OCI-LY7 (cell line): ENCODE measurements at regions not wholly inside any gene's neighbourhood (a gene's known extent, or its start where the extent isn't known, plus 50 kb on each side); places are given as distances from the start of the nearest gene placed in this dataset.

ENCODE experiments used
- BruUV-seq: library from RNA; stranded (reverse); fragments of 400-500 nt; replicated peaks from 2 replicates; lab custom pipeline; 2021; lab: Mats Ljungman, UMichigan
- CTCF ChIA-PET: fragments of 300-600 bp; sonication (Branson Sonifier 250); formaldehyde crosslinking; loops from one replicate; lab custom pipeline; 2022; ENCODE audit warnings: antibody characterized with exemption; ENCODE audit not compliant: unreplicated experiment; lab: Charles Lee
- POLR2A ChIA-PET: fragments of 300-600 bp; sonication (Branson Sonifier 250); formaldehyde crosslinking; loops from one replicate; lab custom pipeline; 2022; ENCODE audit warnings: antibody characterized with exemption; lab: Charles Lee
- DNase-seq: peaks from one replicate; pipeline ENCODE4 v3.0.0-alpha.2; 2015; ENCODE audit warnings: low spot score
- H2AFZ ChIP-seq: fragments of 200-600 bp; sonication (generic), shearing (Covaris generic); 2 replicates; pipeline ENCODE4 v1.6.1; 2014; ENCODE audit warnings: mild to moderate bottlenecking, antibody characterized with exemption, low read length, moderate library complexity
- H3K27ac ChIP-seq: fragments of 200-600 bp; sonication (generic); 2 replicates; pipeline ENCODE4 v1.5.1; 2014; ENCODE audit warnings: mixed run types, low read depth, mild to moderate bottlenecking, moderate library complexity, low read length, inconsistent platforms; ENCODE audit not compliant: poor library complexity, severe bottlenecking
- H3K36me3 ChIP-seq: fragments of 200-600 bp; sonication (generic); 2 replicates; pipeline ENCODE4 v1.6.1; 2014; ENCODE audit warnings: mild to moderate bottlenecking, antibody characterized with exemption, low read length, moderate library complexity, mixed read lengths; ENCODE audit not compliant: insufficient read depth
- H3K4me1 ChIP-seq: fragments of 200-600 bp; sonication (generic); 2 replicates; pipeline ENCODE4 v1.5.1; 2014; ENCODE audit warnings: mild to moderate bottlenecking, low read length; ENCODE audit not compliant: insufficient read depth, poor library complexity, severe bottlenecking
- H3K4me2 ChIP-seq: fragments of 200-600 bp; sonication (generic); 2 replicates; pipeline ENCODE4 v1.6.1; 2014; ENCODE audit warnings: mild to moderate bottlenecking, low read length
- H3K4me3 ChIP-seq: fragments of 200-600 bp; sonication (generic); 2 replicates; pipeline ENCODE4 v1.5.1; 2014; ENCODE audit warnings: mild to moderate bottlenecking, low read depth, low read length; ENCODE audit not compliant: poor library complexity, severe bottlenecking
- H3K79me2 ChIP-seq: fragments of 200-600 bp; sonication (generic); 2 replicates; pipeline ENCODE4 v1.6.1; 2016; ENCODE audit warnings: low read depth, mild to moderate bottlenecking, low read length, moderate library complexity, mixed read lengths; ENCODE audit not compliant: insufficient read depth
- H3K9me2 ChIP-seq: fragments of 200-600 bp; sonication (generic); 2 replicates; pipeline ENCODE4 v1.6.1; 2016; ENCODE audit warnings: mild to moderate bottlenecking, low read length, mixed read lengths; ENCODE audit not compliant: insufficient read depth
- H3K9me3 ChIP-seq: fragments of 200-600 bp; sonication (generic); 2 replicates; pipeline ENCODE4 v1.6.1; 2014; ENCODE audit warnings: mild to moderate bottlenecking, mixed run types, low read length, mixed read lengths
- H4K20me1 ChIP-seq: fragments of 200-600 bp; sonication (generic); 2 replicates; pipeline ENCODE4 v1.6.1; 2014; ENCODE audit warnings: mild to moderate bottlenecking, antibody characterized with exemption, low read length, moderate library complexity, mixed read lengths; ENCODE audit not compliant: insufficient read depth
- EZH2phosphoT487 ChIP-seq: fragments of 200-600 bp; sonication (generic); IDR thresholded peaks from 2 replicates; pipeline ENCODE4 v1.6.1; 2018; ENCODE audit warnings: low read depth, borderline replicate concordance, mild to moderate bottlenecking, mixed run types, antibody characterized with exemption, low read length, moderate library complexity, mixed read lengths
- intact Hi-C: fragments of 100-400 bp; cut with micrococcal nuclease; formaldehyde crosslinking; loops from one replicate; pipeline ENCODE4 v1.10.0; 2022; ENCODE audit not compliant: unreplicated experiment
- TF ChIP-seq, protein P1 (sequence below): fragments of 200-600 bp; sonication (generic); conservative IDR thresholded peaks from 2 replicates; pipeline ENCODE4 v1.5.1; 2014; ENCODE audit warnings: mild to moderate bottlenecking, antibody characterized with exemption, low read length, moderate library complexity, mixed read lengths

DNA sequence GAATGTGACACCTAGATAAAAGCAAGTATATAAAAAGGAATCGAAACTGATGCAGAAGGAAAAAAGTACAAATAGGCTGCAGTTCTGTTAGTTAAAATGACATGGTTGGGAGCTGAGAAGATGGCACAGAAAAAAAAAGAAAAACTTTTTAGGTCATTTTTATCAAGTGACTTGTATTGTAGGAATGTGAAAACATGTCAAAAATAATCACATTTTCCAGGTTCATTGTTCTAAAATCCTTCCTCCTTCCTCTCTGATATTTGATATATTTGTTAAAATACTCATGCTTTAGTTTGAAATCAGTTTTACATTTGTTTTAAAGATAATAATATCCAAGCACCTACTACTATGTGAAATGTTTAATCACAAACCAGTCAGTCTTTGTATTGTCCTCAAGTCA, 507.9 kb downstream of the PRKD1 start:
- H3K9me3 ChIP-seq = 0 out of 2 replicates have a peak, but pooled peaks cover 9% of the 10 kb centered on the region
- no peaks in the 10 kb centered on the region for H3K4me1 ChIP-seq
- CTCF ChIA-PET = no interaction called here
- H4K20me1 ChIP-seq = no peaks in the 10 kb centered on the region
- no peak overlapping the region for H3K27ac ChIP-seq
- intact Hi-C loops = no loop called here
- no peak overlapping the region for H3K4me3 ChIP-seq
- POLR2A ChIA-PET = no interaction called here
- H3K9me2 ChIP-seq = no peaks in the 10 kb centered on the region
- H3K4me2 ChIP-seq = no peak overlapping the region
- H2AFZ ChIP-seq = no peak overlapping the region
- no TSS peak for BruUV-seq
- TF ChIP-seq EZH2phosphoT487 = no peak
- TF ChIP-seq, protein P1, sequence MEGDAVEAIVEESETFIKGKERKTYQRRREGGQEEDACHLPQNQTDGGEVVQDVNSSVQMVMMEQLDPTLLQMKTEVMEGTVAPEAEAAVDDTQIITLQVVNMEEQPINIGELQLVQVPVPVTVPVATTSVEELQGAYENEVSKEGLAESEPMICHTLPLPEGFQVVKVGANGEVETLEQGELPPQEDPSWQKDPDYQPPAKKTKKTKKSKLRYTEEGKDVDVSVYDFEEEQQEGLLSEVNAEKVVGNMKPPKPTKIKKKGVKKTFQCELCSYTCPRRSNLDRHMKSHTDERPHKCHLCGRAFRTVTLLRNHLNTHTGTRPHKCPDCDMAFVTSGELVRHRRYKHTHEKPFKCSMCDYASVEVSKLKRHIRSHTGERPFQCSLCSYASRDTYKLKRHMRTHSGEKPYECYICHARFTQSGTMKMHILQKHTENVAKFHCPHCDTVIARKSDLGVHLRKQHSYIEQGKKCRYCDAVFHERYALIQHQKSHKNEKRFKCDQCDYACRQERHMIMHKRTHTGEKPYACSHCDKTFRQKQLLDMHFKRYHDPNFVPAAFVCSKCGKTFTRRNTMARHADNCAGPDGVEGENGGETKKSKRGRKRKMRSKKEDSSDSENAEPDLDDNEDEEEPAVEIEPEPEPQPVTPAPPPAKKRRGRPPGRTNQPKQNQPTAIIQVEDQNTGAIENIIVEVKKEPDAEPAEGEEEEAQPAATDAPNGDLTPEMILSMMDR = no peak
- no peaks in the 10 kb centered on the region for H3K79me2 ChIP-seq
- DNase-seq = no peak
- H3K36me3 ChIP-seq = no peaks in the 10 kb centered on the region

DNA sequence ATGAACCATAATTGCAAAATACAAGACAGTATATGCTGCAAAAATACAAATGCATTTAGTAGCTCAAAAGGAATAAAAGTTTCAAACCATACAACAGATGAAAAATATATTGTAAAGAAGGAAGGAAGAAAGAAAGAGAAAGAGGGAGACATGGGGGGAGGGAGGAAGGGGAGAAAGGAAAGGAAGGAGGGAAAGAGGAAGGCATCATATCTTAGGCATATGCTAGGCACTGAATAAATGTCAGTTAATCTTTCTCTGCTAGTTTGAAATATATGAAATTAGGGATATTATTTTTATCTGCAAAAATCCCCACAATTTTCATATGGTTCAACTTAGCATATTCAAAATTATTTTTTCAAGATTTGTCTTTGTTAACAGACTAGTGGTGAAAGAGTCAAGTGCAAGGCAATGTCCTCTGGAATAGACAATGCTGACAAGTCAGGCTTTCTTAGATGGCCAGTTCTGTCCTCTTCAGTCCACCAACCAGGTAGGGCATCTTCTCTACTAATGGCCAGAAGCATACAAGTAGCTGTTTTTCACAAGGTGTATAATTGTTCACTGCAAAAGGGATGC, 506.4 kb downstream of the PRKD1 start:
- POLR2A ChIA-PET = interaction anchor here (0.6 to 0.7 kb wide), 2 partner anchors 194 to 254 kb away, joined by 3 to 4 read pairs; no protein-coding TSS in a partner anchor
- Histone ChIP-seq H3K79me2 (no peaks in the 10 kb centered on the region), H3K27ac (no peak overlapping the region), H3K4me1 (no peaks in the 10 kb centered on the region), H4K20me1 (no peaks in the 10 kb centered on the region), H3K36me3 (no peaks in the 10 kb centered on the region), H2AFZ (no peak overlapping the region), H3K9me3 (0 out of 2 replicates have a peak, but pooled peaks cover 9% of the 10 kb centered on the region), H3K4me2 (no peak overlapping the region), H3K4me3 (no peak overlapping the region), H3K9me2 (no peaks in the 10 kb centered on the region)
- CTCF ChIA-PET = no interaction called here
- no peak for DNase-seq
- intact Hi-C loops = no loop called here
- BruUV-seq = no TSS peak
- no peak for TF ChIP-seq EZH2phosphoT487
- TF ChIP-seq, protein P1 = no peak

DNA sequence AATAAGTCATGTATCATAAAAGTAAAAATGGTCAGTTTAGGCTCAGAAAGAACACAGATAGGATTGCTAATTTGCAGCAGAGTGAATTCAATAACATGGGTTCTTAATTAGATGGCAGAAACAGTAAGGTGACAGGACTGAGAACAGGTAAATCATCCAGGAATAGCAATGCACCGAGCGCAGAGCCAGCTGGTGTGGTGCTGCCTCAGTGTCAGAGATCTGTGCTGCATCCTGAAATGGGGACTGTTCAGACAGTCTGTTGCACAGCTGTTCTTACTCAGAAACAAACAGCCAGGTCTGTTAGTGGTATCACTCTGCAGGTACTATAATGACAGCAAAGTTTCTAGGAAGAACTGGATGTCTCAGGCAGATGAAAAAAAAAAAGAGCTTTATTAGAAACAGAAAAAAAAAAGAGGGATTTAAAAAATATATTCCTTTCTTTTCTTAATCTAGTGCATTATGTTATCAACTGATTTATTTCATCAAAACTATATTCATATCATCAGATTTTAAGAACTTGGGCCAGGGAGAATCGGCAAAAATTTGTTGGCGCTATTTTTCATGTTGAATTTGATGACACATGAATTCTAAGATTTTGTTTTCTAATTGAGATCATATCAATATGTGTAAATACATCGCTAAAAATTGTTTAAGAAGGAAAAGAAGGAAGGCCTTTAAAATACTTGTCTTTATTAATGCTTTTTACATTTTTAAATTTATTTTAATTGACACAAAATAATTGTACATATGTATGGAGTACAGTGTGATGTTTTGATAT, 501.8 kb downstream of the PRKD1 start:
- no TSS peak for BruUV-seq
- Histone ChIP-seq H3K9me3 (no peaks in the 10 kb centered on the region), H3K4me2 (no peak overlapping the region), H3K4me1 (no peaks in the 10 kb centered on the region), H2AFZ (no peak overlapping the region), H3K4me3 (no peak overlapping the region), H3K36me3 (no peaks in the 10 kb centered on the region), H3K9me2 (no peaks in the 10 kb centered on the region), H3K79me2 (no peaks in the 10 kb centered on the region), H4K20me1 (no peaks in the 10 kb centered on the region), H3K27ac (no peak overlapping the region)
- TF ChIP-seq, protein P1 = no peak
- TF ChIP-seq EZH2phosphoT487 = no peak
- DNase-seq = no peak
- ChIA-PET POLR2A (interaction anchor here (0.6 kb wide), 1 partner anchor 26 kb away, joined by 4 read pairs; no protein-coding TSS in a partner anchor), CTCF (no interaction called here)
- intact Hi-C loops = no loop called here
